Midbrain (tissue), 1 donor: ENCODE measurements at regions not wholly inside any gene's neighbourhood (a gene's known extent, or its start where the extent isn't known, plus 50 kb on each side); places are given as distances from the start of the nearest gene placed in this dataset.
"Not testable (repeated sequence)": the region's sequence is repeated elsewhere in the genome, so short reads cannot be mapped to it uniquely, and the experiment has no call there.

ENCODE experiments used
- DNase-seq: peaks from one replicate; lab custom pipeline; 2025; lab: John Stamatoyannopoulos, UW

- DNase-seq = no peak
These were observed 51.2 kb upstream of the THRB start for GRCh38 chr3:24545887-24546286.

- DNase-seq = no peak
These were observed 53.6 kb upstream of the THRB start for GRCh38 chr3:24548278-24548677.

- DNase-seq = no peak
These were observed 55.9 kb upstream of the THRB start for GRCh38 chr3:24550588-24550987.

DNA sequence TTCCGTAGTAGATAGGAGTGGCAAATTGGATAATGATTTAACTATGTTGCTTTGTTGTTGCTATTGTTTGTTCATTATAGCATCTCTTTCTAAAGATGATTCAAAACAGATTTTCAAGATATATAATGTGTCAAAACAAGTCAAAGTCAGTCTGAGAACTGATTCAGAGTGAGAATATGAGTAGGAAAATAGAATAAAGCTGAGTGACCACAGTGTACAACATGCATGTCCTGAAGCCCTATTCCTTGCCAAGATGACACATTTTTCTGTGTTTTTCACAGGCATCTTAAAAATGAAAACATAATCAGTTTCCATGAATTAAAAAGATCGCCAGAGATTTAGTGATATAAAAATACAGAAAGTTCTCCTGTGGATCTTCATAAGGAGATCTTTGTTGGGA is 57.0 kb upstream of the THRB start:
- DNase-seq = no peak

GRCh38 chr3:24562895-24563294 is 68.2 kb upstream of the THRB start:
- no peak for DNase-seq

GRCh38 chr3:24565053-24565452 is 70.4 kb upstream of the THRB start:
- no peak for DNase-seq

DNA sequence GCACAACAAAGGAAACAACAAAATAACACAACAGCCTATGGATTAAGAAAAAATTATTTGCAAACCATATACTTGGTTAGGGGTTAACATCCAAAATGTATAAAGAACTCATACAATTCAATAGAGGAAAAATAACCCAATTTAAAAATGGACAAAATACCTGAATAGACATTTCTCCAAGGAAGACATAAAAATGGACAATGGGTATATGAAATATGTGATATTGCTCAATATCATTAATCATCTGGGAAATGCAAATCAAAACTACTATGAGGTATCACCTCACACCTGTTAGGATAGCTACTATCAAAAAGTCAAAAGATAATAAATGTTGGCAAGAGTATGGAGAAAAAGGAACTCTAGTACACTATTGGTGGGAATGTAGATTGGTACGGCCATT is 71.0 kb upstream of the THRB start:
- DNase-seq = no peak

- DNase-seq = no peak
These were observed 72.3 kb upstream of the THRB start for GRCh38 chr3:24566927-24567326.

- not testable (repeated sequence) for DNase-seq
These were observed 77.8 kb upstream of the THRB start for GRCh38 chr3:24572409-24572808.

GRCh38 chr3:24573576-24573975 is 78.9 kb upstream of the THRB start:
- DNase-seq = no peak

DNA sequence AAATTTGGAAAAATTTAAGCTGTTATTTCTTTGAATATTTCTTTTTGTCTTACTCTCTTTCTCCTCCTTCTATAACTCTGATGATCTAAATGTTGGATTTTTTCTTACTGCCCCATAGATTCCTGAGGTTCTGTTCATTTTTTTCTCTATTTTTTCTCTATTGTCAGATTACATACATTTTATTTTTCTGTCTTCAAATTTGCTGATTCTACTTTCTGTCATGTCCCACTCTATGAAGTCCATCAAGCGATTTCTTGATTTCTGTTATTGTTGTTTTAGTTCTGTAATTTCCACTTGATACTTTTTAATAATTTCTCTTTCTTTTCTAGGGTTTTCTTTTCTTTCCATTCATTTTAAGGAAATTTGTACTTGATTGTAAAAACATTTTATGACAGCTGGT is 83.7 kb upstream of the THRB start:
- no peak for DNase-seq

DNA sequence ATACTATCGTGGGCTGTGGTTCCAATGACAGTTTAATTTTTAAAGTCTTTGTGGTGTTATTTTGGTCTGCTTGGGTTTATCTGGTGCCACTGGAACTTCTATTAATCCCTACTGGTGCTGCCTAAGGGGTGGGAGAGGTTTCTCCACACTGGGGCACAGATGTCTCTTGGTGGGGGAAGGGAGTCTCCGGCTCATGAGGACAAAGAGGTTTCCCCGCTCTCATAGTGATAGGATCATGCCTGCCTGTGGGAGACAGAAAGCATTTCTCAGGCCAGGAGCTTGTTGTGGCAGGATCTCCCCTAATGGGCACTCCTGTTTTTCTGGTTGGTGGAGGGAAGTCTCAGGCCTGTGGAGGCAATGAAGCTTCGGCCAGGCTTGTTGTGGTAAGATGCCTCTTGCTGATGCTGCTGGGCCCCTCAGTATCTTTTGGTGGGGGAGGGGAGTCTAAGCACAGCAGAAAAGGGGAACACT is 84.3 kb upstream of the THRB start:
- no peak for DNase-seq

- DNase-seq = no peak
These were observed 88.1 kb upstream of the THRB start for GRCh38 chr3:24582431-24583403.

GRCh38 chr3:24586920-24587319 is 92.3 kb upstream of the THRB start:
- no peak for DNase-seq

GRCh38 chr3:24588629-24589512 is 94.2 kb upstream of the THRB start:
- no peak for DNase-seq

GRCh38 chr3:24589513-24589851 is 94.8 kb upstream of the THRB start:
- DNase-seq = no peak

DNA sequence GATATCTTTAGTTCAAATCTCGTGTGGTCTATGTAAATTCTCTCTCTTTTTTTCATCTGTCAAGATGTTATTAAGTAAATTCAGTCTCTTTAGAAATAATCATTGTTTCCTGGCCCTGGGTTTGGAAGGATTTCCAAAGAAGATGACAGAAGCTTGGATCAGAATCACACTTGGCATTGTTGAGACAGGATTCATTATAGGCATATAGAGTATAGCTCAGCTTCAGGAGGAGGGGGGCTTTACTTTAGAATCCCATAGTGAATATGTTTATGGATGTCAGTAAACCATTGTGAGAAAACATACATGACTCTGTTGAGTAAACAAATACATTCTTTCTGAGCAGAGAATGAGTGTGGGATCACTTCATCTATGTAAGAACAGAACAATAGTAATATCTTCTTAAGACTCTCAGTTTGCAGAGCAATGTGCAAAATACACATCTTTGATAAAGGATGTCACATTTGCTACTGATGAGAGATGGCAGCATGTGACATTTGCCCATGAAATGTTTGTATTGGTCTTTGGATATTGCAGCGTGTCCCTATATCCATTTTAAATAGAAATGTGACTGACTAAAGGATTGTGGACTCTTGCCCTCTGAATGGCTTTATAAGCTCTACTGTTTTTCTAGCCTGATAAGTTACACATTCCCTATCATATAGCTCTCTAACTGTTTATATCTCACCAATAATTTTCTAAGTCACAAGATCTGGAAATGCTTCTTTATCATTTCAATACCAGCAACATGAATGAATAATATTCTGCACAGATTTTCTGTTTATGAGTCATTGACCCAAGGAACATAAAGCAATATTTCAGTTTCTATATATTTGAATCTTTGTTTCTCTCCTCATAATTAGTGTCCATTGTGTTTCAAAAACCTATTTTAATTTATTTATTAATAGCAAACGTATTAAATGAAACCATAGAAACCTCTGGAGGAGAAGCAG is 95.6 kb upstream of the THRB start:
- DNase-seq = no peak

DNA sequence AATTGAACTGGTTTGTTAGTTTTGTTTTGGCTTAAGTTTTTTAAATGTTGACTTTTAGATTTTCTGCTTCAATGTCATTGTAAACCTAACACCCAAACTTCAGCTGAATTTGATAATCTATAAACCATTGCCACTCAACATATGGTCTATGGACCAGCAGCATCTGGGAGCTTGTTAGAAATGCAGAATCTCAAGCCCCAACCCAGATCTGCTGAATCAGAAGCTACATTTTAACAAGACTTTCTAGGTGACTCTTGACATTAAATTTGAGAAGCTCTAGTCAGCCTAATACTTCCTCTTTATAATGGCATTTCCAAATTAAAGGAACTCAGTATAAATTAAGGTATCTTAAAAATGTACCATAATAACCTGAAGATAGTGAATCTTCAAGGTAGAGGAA is 96.5 kb upstream of the THRB start:
- DNase-seq = no peak

GRCh38 chr3:24591661-24592555 is 97.3 kb upstream of the THRB start:
- no peak for DNase-seq

GRCh38 chr3:24594161-24594560 is 99.5 kb upstream of the THRB start:
- DNase-seq = no peak

GRCh38 chr3:24595796-24596195 is 101.1 kb upstream of the THRB start:
- no peak for DNase-seq
